ENCODE measurements at regions not wholly inside any gene's neighbourhood (a gene's known extent, or its start where the extent isn't known, plus 50 kb on each side); places are given as distances from the start of the nearest gene placed in this dataset.

DNA sequence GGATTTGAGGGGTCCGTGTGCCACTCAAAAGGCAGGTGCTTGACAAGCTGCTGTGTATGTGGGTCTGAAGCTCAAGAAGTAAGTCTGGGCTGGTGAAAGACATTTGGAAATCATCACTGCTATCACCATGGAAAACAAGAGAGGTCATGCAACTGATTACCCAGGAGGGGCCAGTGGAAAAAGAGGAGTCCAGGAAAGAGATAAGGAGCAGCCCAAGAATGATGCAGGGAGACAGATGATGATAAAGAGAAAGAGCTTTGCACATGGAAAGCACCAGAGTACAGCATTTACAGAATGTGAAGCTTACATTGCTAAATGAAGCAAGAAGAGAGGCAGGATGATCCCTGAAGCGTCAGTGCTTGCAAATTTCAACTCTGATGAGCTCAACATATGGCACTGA, 203.2 kb downstream of the SETD4 start:
- no peak for ATAC-seq (replicated peaks in 1 of 4)
- no peak overlapping the region for H3K27ac Mint-ChIP-seq
- H3K4me1 ChIP-seq (ENCODE audit: control insufficient read depth in 1 of 2, extremely low read depth in 1 of 2, insufficient read depth in 2 of 2, low read length in 2 of 2), result no peaks in the 10 kb centered on the region
- ChIA-PET POLR2A (no interaction called here), CTCF (no interaction called here)
- no peaks in the 10 kb centered on the region for H3K9me3 Mint-ChIP-seq
- peaks cover 26 to 49% of the 10 kb centered on the region in 2 donors for H3K27me3 Mint-ChIP-seq
- H3K9me3 ChIP-seq, result no peaks in the 10 kb centered on the region
- H3K4me1 Mint-ChIP-seq, result no peaks in the 10 kb centered on the region
- WGBS (ENCODE audit: insufficient coverage), result 50% methylated on average over 1 of the region's 2 CpGs
- peaks cover 0 to 12% of the 10 kb centered on the region in 2 experiments for H3K27me3 ChIP-seq (replicated peaks in 1 of 2; ENCODE audit: control insufficient read depth in 2 of 2, extremely low read depth in 1 of 2, insufficient read depth in 2 of 2, low read length in 1 of 2)
- H3K27ac ChIP-seq (ENCODE audit: low read length), result no peak overlapping the region
- no peaks in the 10 kb centered on the region for H3K36me3 Mint-ChIP-seq
- H3K4me3 Mint-ChIP-seq, result no peak overlapping the region
- H3K36me3 ChIP-seq (ENCODE audit: control insufficient read depth in 2 of 2, extremely low read depth in 1 of 2, insufficient read depth in 1 of 2, low read length in 1 of 2), result no peaks in the 10 kb centered on the region
- H3K4me3 ChIP-seq (ENCODE audit: control insufficient read depth in 1 of 2, extremely low read depth in 1 of 2, low read length in 1 of 2), result no peak overlapping the region
- no peak for DNase-seq

DNA sequence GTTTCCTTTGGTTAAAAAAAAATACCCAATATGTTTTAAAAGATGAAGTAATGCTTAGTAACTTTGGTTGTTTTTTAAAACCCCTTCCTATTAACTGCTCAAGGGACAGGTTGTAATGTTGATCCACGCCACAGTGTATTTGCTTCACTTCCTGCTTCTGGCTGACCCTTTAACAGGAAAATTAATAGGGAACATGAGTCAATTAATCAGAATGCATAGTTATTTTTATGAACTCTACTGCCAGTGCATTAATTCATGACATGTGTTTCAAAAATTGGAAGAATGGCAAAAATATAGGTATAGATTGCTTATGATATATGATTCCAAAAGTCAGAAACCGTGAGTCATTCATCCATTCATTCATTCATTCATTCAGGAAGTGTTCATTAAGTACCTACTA, 204.8 kb downstream of the SETD4 start:
- DNase-seq, result no peak
- no peaks in the 10 kb centered on the region for H3K36me3 Mint-ChIP-seq
- H3K4me1 Mint-ChIP-seq, result no peaks in the 10 kb centered on the region
- no peak overlapping the region for H3K27ac ChIP-seq (ENCODE audit: low read length)
- peaks cover 35 to 49% of the 10 kb centered on the region in 2 donors for H3K27me3 Mint-ChIP-seq
- H3K4me1 ChIP-seq (ENCODE audit: control insufficient read depth in 1 of 2, extremely low read depth in 1 of 2, insufficient read depth in 2 of 2, low read length in 2 of 2), result no peaks in the 10 kb centered on the region
- no peak overlapping the region for H3K27ac Mint-ChIP-seq
- no peaks in the 10 kb centered on the region for H3K9me3 Mint-ChIP-seq
- POLR2A ChIA-PET, result no interaction called here
- H3K9me3 ChIP-seq, result no peaks in the 10 kb centered on the region
- CTCF ChIA-PET, result interaction anchor here in 1 of 2 donors (0.6 kb wide), 1 partner anchor 40 kb away, joined by 3 read pairs; no protein-coding TSS in a partner anchor
- peaks cover 0 to 18% of the 10 kb centered on the region in 2 experiments for H3K27me3 ChIP-seq (replicated peaks in 1 of 2; ENCODE audit: control insufficient read depth in 2 of 2, extremely low read depth in 1 of 2, insufficient read depth in 2 of 2, low read length in 1 of 2)
- H3K4me3 Mint-ChIP-seq, result no peak overlapping the region
- no peak overlapping the region for H3K4me3 ChIP-seq (ENCODE audit: control insufficient read depth in 1 of 2, extremely low read depth in 1 of 2, low read length in 1 of 2)
- no CpG with 5 or more reads among the region's 2 CpGs for whole genome bisulfite sequencing (ENCODE audit: insufficient coverage)
- ATAC-seq (replicated peaks in 1 of 4), result no peak
- H3K36me3 ChIP-seq (ENCODE audit: control insufficient read depth in 2 of 2, extremely low read depth in 1 of 2, insufficient read depth in 1 of 2, low read length in 1 of 2), result no peaks in the 10 kb centered on the region

DNA sequence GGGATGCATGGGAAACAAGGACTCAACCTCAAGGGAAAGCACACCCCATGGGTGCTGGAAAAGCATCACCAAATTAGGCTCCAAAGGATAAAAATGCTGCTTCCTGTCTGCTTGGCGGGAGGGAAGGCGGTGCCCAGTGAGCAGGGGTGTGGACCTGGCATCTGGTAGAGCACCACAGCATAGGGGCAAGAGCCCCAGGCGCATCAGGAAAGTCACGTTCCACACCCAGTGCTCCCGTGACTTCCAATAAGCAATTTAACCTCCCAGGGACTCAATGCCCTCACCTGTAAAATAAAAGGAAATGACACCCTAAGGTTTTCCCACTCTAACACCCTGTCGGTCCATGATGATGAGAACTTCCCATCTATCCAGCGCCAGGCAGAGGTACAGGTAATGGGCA, 206.0 kb downstream of the SETD4 start:
- Histone ChIP-seq H3K27ac (ENCODE audit: low read length) (no peak overlapping the region), H3K27me3 (replicated peaks in 1 of 2; ENCODE audit: control insufficient read depth in 2 of 2, extremely low read depth in 1 of 2, insufficient read depth in 2 of 2, low read length in 1 of 2) (peaks cover 0 to 18% of the 10 kb centered on the region in 2 experiments), H3K4me1 (ENCODE audit: control insufficient read depth in 1 of 2, extremely low read depth in 1 of 2, insufficient read depth in 2 of 2, low read length in 2 of 2) (no peaks in the 10 kb centered on the region), H3K36me3 (ENCODE audit: control insufficient read depth in 2 of 2, extremely low read depth in 1 of 2, insufficient read depth in 1 of 2, low read length in 1 of 2) (no peaks in the 10 kb centered on the region), H3K4me3 (ENCODE audit: control insufficient read depth in 1 of 2, extremely low read depth in 1 of 2, low read length in 1 of 2) (no peak overlapping the region), H3K9me3 (no peaks in the 10 kb centered on the region)
- H3K27ac Mint-ChIP-seq, result no peak overlapping the region
- H3K4me3 Mint-ChIP-seq, result no peak overlapping the region
- no peaks in the 10 kb centered on the region for H3K4me1 Mint-ChIP-seq
- CTCF ChIA-PET, result no interaction called here
- ATAC-seq (replicated peaks in 1 of 4), result no peak
- POLR2A ChIA-PET, result no interaction called here
- no peaks in the 10 kb centered on the region for H3K36me3 Mint-ChIP-seq
- peaks cover 34 to 45% of the 10 kb centered on the region in 2 donors for H3K27me3 Mint-ChIP-seq
- no peaks in the 10 kb centered on the region for H3K9me3 Mint-ChIP-seq
- WGBS (ENCODE audit: insufficient coverage), result 94% methylated on average over 4 of the region's 7 CpGs
- no peak for DNase-seq

DNA sequence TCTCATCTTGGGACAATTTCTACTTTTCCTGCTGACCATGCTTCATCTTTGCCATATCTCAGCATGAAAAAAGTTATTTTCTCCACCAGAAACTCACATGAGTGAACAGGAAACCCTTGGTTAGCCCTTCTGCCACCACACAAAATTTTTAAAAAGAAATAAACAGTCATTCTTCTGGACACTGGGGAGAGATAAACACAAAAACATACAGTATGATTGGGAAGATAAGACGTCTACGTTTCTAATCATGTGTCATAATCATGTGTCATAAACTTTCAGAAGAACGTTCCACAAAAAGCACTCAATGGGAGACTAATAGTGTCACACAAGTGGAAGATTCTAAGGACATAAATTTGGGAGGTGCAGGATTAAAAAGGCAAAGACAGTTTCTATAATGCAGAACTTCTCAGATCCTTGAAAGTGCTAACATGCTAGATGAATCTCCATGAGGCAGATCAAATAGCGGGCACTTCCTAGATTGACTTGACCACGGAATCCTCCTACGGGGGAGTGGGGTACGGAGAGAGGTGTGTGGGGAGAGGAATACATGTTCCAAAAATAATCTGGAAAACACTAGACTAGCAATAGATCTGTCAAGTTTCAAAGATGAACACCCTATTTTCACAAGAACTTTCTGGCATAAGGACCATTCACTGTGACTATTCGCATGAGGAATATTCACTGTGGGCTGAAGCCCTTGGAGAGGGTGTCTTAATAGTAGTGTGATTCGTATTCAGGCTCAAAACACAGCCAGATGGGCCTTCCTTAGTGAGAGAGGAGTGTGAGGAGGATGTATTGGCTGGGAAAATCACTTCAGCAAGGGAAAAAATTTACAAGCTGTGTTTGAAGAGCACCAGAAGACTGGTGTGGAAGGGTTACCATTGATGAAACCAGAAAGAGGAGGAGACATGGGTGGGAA, 206.7 kb downstream of the SETD4 start:
- ChIA-PET CTCF (no interaction called here), POLR2A (no interaction called here)
- H3K9me3 ChIP-seq, result no peaks in the 10 kb centered on the region
- no peaks in the 10 kb centered on the region for H3K4me1 Mint-ChIP-seq
- no peaks in the 10 kb centered on the region for H3K36me3 ChIP-seq (ENCODE audit: control insufficient read depth in 2 of 2, extremely low read depth in 1 of 2, insufficient read depth in 1 of 2, low read length in 1 of 2)
- no peaks in the 10 kb centered on the region for H3K9me3 Mint-ChIP-seq
- no peak overlapping the region for H3K4me3 Mint-ChIP-seq
- H3K27ac Mint-ChIP-seq, result no peak overlapping the region
- DNase-seq, result no peak
- ATAC-seq (replicated peaks in 1 of 4), result no peak
- no peak overlapping the region for H3K27ac ChIP-seq (ENCODE audit: low read length)
- H3K27me3 Mint-ChIP-seq, result peaks cover 36 to 38% of the 10 kb centered on the region in 2 donors
- no peaks in the 10 kb centered on the region for H3K4me1 ChIP-seq (ENCODE audit: control insufficient read depth in 1 of 2, extremely low read depth in 1 of 2, insufficient read depth in 2 of 2, low read length in 2 of 2)
- peaks cover 0 to 14% of the 10 kb centered on the region in 2 experiments for H3K27me3 ChIP-seq (replicated peaks in 1 of 2; ENCODE audit: control insufficient read depth in 2 of 2, extremely low read depth in 1 of 2, insufficient read depth in 2 of 2, low read length in 1 of 2)
- H3K36me3 Mint-ChIP-seq, result no peaks in the 10 kb centered on the region
- no peak overlapping the region for H3K4me3 ChIP-seq (ENCODE audit: control insufficient read depth in 1 of 2, extremely low read depth in 1 of 2, low read length in 1 of 2)
- 80% methylated on average over 1 of the region's 9 CpGs for WGBS (ENCODE audit: insufficient coverage)

DNA sequence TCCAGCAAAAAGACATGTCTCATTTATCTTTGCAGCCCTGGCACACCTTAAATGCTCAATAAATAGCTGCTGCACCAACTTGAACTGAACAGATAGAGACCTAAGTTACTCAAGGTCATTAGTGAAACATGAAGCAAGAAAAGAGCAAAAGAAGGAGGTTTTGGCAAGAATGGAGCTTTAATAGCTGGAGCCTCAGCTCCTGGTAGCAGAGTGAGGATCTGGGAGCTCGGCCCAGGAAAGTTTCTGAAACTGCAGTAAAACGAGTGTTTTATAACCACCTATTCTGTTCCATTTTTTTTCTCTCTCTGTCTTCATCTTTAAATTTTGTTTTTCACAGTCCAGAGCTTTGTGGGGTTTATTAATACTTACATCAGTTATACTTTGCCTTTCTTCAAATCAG, 207.5 kb downstream of the SETD4 start:
- Mint-ChIP-seq H3K9me3 (no peaks in the 10 kb centered on the region), H3K27me3 (peaks cover 37% of the 10 kb centered on the region in 2 donors), H3K36me3 (no peaks in the 10 kb centered on the region), H3K4me3 (no peak overlapping the region), H3K27ac (no peak overlapping the region), H3K4me1 (no peaks in the 10 kb centered on the region)
- POLR2A ChIA-PET, result no interaction called here
- no CpG with 5 or more reads among the region's 2 CpGs for WGBS (ENCODE audit: insufficient coverage)
- no peak overlapping the region for H3K4me3 ChIP-seq (ENCODE audit: control insufficient read depth in 1 of 2, extremely low read depth in 1 of 2, low read length in 1 of 2)
- DNase-seq, result no peak
- no peaks in the 10 kb centered on the region for H3K36me3 ChIP-seq (ENCODE audit: control insufficient read depth in 2 of 2, extremely low read depth in 1 of 2, insufficient read depth in 1 of 2, low read length in 1 of 2)
- no peaks in the 10 kb centered on the region for H3K9me3 ChIP-seq
- CTCF ChIA-PET, result no interaction called here
- H3K27ac ChIP-seq (ENCODE audit: low read length), result no peak overlapping the region
- no peak for ATAC-seq (replicated peaks in 1 of 4)
- H3K4me1 ChIP-seq (ENCODE audit: control insufficient read depth in 1 of 2, extremely low read depth in 1 of 2, insufficient read depth in 2 of 2, low read length in 2 of 2), result no peaks in the 10 kb centered on the region
- H3K27me3 ChIP-seq (replicated peaks in 1 of 2; ENCODE audit: control insufficient read depth in 2 of 2, extremely low read depth in 1 of 2, insufficient read depth in 2 of 2, low read length in 1 of 2), result peaks cover 0 to 14% of the 10 kb centered on the region in 2 experiments

DNA sequence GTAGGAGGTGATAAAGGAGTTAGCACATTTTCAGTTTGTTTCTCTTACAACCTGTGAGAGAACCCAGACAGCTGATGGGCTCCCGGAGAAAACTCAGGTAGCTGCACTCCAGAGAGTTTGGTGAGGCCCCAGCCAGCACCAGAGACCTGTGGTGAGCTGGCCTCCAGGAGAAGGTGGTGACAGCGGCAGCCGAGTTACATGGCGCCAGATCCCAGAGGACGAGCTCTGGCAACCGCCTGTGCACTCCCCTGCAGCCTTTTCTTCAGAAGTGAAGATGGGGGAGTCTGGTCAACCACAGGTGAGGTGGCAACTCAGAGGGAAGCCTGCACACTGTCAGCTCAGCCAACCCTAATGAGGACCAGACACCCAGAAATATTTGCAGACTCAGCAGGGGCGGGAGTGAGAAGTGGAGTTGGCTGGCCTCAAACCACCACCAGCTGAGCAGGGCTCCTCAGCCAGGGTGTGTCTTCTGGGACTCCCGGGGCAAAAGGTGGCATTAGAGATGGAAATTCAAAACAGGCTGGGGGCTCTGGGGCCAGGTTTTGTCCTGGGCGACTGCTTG, 209.7 kb downstream of the SETD4 start:
- WGBS (ENCODE audit: insufficient coverage), result 92% methylated on average over 1 of the region's 9 CpGs
- Histone ChIP-seq H3K27ac (ENCODE audit: low read length) (no peak overlapping the region), H3K27me3 (replicated peaks in 1 of 2; ENCODE audit: control insufficient read depth in 2 of 2, extremely low read depth in 1 of 2, insufficient read depth in 2 of 2, low read length in 1 of 2) (peaks cover 0 to 14% of the 10 kb centered on the region in 2 experiments), H3K4me1 (ENCODE audit: control insufficient read depth in 1 of 2, extremely low read depth in 1 of 2, insufficient read depth in 2 of 2, low read length in 2 of 2) (no peaks in the 10 kb centered on the region), H3K4me3 (ENCODE audit: control insufficient read depth in 1 of 2, extremely low read depth in 1 of 2, low read length in 1 of 2) (no peak overlapping the region), H3K9me3 (no peaks in the 10 kb centered on the region), H3K36me3 (ENCODE audit: control insufficient read depth in 2 of 2, extremely low read depth in 1 of 2, insufficient read depth in 1 of 2, low read length in 1 of 2) (no peaks in the 10 kb centered on the region)
- CTCF ChIA-PET, result no interaction called here
- no peak overlapping the region for H3K4me3 Mint-ChIP-seq
- no peak for ATAC-seq (replicated peaks in 1 of 4)
- no peaks in the 10 kb centered on the region for H3K4me1 Mint-ChIP-seq
- no peak overlapping the region for H3K27ac Mint-ChIP-seq
- H3K9me3 Mint-ChIP-seq, result no peaks in the 10 kb centered on the region
- no peak for DNase-seq
- peaks cover 24 to 39% of the 10 kb centered on the region in 2 donors for H3K27me3 Mint-ChIP-seq
- no peaks in the 10 kb centered on the region for H3K36me3 Mint-ChIP-seq
- POLR2A ChIA-PET, result no interaction called here
